ENCODE measurements at regions not wholly inside any gene's neighbourhood (a gene's known extent, or its start where the extent isn't known, plus 50 kb on each side); places are given as distances from the start of the nearest gene placed in this dataset.
"Not testable (repeated sequence)": the region's sequence is repeated elsewhere in the genome, so short reads cannot be mapped to it uniquely, and the experiment has no call there.

DNA sequence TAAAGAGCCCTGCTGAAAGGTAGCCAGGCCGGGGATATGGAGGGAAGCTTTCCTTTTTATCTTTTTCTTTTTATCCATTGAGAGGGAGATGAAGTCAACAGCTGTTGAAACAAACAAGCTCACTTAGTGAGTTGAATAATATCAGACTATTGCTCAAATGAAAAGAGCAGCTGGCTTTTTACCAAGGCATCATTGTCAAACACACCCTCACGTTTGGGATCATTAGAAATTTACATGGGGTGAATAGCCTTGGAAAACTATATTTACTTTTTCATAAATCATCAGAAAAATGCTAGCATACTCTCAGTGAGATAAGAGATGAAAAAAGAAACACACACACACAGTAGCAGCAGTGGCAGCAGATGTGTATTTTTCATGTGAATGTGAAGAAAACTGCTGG, 71.5 kb upstream of the HNMT start:
- DNase-seq: no peak

DNA sequence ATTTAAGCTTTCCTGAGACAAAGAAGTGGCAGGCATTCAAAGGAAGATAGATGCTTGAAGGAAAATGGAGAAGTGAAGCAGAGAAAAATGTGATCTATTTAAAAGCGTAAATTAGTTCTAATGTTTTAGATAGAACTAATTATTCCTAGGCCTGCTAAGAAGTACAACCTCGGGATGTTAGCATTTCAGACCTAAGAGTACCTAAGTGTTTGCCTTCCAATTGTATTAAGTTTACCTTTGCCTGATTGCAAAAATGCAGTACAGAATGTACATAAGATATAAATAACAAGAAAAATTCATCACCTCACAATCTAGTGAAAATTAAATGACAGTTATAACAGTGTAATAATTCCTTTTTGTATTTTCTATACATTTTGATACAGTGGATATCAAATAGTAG, 71.1 kb upstream of the HNMT start:
- DNase-seq: no peak

DNA sequence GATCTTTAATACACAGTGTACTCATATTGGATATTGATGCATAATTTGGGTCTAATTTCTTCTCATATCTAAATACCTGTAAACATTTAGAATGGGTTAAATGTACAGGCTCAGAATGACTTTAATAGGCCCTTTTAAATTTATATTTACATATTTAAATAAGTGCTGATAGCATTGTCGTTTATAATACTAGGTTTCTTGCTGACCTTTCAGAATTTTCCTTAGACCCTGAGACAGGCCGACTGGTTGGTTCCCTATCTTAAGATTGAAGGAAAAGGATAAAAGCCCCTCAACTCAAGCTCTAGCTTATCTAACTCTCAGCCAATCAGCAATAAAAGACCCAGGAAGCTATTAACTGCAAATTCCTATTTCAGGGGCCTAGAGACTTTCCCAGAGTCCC, 67.8 kb upstream of the HNMT start:
- no peak for DNase-seq

DNA sequence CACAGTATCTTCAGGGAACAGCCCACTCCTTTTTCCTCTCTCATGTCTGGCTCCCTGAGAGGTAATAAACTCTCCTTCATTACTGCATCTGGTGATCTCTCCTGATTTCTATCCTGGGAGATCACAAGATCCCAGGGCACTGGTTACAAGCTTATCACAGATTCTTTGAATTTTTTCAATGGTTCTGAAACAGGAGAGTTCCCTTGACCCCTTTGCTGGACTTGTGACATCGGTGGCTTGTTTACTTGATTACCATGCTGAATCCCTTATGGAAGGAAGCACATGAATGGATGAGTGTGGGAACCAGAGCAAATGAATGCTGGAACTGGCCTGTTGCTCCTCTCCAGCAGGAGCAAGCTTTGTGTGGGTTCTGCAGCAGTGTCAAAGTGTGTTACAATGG, 67.2 kb upstream of the HNMT start:
- DNase-seq: no peak

DNA sequence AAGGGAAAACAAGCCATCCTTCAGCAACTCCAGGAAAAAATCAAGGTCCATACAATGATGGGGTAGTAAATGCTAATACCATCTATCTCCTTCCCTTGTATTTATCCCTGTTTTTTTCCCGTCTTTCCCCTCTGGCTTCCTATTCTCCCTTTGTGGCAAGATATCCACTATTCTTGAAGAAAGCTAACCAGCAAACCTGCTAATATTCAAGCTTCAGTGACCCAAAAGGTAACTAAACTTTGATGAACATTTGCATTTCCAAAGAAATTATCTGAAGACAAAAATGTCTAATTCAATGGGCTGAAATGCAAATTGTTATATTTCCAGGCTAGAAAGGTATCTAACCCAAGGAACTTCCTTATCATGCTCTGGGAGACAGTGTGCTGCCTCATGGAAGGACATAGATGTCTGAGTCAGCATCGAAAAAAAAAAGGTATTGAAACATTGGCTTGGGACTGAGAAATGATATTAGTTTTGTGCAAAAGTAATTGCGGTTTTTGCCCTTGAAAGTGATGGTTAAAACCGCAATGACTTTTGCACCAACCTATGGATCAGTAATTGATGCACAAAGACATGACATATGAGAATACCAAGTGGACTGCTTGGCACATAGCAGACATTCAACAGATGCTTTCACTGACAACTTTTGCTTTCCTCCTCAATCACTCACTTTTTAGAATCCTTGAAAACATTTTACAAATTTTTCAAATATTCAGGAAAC, 63.7 kb upstream of the HNMT start:
- DNase-seq: no peak

DNA sequence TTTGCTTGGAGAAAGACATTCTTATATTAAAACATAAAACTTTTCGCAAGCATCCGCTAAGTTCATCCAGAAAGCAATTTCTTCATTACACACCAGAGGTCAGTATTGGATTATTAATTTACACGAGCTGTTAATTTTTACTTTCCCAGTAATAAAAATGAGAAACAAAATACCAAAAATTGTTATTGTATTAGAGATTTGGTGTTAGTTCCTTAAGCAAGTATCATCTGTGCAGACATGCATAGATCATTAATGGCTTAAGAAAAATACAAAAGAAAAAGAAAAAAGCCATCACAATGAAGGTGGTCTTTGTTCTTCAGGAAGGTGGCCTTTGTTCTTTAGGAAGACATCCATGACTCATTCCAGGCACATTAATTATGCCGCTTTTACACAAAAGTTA, 53.6 kb upstream of the HNMT start:
- peak; percentile 3 for DNase-seq

DNA sequence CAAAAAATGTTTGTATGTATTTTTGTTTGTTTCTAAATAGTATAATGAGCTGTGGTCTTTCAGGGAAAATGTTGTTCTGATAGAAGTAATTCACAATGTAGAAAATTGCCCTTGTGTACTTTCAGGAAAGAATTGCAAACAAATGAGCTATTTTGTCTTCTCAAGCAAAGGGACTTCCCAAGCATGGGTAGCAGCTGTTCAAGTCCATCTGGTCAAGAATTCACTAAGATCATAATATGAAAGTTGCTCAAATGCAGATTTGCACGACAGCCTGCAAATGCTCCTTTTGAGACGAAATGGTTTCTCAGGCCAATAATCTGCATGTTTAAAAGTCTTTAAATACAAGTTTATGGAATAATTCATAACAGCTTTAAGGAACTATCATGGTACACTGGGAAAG, 51.9 kb upstream of the HNMT start:
- no peak for DNase-seq

DNA sequence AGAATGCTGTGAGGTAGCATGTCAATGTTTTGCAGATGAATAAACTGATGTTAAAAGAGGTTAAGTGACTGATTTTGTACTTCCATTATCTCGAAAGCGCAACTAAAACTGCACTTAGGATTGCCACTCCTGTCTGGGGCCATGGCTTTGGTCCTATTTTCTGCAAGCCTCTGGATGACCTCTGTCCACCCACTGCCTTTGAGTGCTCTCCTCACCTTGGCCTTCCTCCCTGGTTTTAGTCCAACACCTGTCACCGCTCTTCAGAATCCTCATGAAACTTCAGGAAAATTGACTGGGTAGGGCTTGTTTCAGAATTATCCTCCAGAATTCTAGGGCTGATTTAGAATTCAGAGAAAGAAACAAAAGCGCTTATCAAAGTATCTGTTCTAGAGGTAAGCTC, 51.1 kb upstream of the HNMT start:
- no peak for DNase-seq

DNA sequence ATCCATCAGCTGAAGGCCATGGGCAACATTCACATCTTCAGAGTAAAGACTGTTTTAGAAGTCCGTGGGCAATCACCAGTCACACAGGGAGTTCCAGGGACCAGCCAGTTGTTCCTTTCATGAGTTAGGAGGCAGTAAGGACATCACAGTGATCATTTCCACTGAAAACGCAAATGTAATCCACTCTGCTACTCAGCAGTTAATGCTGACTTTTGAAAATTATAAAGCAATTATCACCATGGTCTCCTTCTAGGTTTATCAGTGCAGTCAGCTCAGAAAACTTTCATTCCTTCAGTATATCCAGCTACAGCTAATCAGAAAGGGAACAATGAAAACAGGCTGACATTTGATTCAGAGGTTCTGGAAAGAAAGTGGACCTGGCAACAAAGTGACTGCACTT, 50.6 kb upstream of the HNMT start:
- not testable (repeated sequence) for DNase-seq
